Cardiac septum (tissue), 1 donor: ENCODE measurements at regions not wholly inside any gene's neighbourhood (a gene's known extent, or its start where the extent isn't known, plus 50 kb on each side); places are given as distances from the start of the nearest gene placed in this dataset.

ENCODE experiments used
- DNase-seq: peaks from one replicate; pipeline ENCODE4 v3.0.0-alpha.2; 2020; ENCODE audit warnings: low spot score
- intact Hi-C: fragments of 100-400 bp; cut with DNase I; formaldehyde crosslinking; loops from one replicate; pipeline ENCODE4 v1.14.0; 2022
- donor health status: DM: no; HTN: no; CAD: no.

DNA sequence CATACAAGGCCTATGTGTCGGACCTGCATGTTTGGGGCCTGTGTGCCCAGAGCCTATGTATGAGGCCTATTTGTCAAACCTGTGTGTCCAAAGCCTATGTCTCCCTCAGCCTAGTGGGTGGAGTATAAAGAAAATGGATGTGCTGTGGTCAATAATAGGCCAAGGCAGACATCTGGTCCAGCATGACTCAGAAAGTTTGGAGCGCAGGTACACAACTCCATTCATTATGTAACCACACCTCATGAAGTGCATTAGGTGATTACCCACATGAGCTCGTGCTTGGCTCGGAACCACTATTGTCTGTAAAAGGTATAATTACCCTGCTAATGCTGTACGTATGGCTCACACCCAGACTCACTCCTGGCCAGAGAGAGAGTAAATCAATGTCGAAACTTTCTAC, 302.4 kb upstream of the POU3F2 start:
- intact Hi-C loops: no loop called here
- no peak for DNase-seq

DNA sequence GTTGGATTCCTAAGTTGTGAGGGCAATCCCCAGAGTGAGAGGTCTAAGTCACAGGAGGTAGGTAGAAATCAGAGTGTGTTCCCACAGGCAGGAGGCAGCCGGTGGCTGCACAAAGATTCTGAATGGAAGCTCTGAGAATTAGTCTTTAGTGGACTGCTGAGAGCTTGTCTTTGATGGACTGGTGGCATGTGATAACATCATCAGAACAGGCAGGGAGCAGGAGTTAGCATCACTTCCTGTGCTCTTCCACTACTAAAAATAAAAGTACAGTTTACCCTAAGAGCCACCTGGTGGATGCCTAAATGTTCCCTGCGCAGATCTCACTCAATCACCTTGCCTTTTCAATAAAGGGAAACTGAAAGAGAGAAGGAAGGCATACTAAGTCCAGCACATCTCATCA, 294.6 kb upstream of the POU3F2 start:
- intact Hi-C loops: no loop called here
- DNase-seq: no peak

DNA sequence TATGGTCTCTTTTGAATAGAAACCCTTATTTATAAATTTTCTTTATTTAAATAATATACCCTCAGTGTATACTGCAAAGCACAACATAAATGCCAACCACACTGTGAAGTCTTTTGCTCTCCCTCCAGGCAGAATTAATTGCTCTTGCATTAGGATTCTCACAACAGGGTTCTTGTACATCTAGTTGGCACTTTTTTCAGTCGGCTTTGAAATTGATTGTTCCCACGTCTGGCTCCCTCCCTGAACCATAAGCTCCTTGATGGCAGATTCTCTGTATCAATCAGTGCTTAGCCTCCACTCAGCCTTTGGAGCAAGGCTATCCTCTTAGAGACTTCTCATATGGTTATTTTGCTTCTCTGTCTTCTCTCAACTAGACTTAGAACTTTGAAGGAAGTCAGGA, 288.0 kb upstream of the POU3F2 start:
- DNase-seq: no peak
- intact Hi-C loops: no loop called here

DNA sequence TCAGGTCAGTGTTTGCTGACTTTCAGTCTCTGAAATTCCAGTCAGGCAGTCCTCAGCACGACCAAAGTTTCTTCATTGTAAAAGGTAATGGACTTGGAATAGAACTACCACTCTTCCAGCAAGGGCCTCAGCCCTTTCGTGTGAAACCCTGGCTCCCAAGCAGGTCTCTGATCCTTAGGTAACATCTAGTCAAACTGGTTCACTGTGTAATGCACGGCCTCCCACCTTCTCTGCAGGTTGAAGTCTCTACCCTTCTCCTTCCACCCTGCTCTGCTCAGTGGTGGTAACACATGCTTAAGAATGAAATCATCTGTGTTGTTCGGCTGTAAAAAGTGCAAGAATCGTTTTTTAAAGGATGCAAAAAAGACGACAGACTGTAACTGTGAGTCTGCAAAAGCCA, 287.2 kb upstream of the POU3F2 start:
- intact Hi-C loops: no loop called here
- DNase-seq: no peak

DNA sequence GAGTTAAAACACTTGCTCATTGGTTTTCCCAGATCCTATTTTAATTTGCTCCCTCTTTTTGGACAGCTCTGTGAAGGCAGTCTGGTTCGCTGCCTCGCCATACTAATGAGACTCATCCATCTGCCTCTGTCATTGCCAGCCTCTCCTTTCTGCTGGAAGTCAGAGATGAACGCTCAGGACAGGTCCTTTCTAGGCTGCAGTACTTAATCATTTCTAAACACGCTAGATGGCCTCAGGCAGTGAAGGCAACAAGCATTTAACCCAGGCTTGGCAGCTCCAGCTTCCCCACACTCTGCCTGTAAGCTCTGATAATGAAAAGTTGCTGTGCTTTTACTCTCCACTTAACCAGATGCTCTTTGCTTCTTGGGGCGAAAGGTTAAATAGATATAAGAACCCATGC, 286.7 kb upstream of the POU3F2 start:
- DNase-seq: no peak
- intact Hi-C loops: no loop called here

DNA sequence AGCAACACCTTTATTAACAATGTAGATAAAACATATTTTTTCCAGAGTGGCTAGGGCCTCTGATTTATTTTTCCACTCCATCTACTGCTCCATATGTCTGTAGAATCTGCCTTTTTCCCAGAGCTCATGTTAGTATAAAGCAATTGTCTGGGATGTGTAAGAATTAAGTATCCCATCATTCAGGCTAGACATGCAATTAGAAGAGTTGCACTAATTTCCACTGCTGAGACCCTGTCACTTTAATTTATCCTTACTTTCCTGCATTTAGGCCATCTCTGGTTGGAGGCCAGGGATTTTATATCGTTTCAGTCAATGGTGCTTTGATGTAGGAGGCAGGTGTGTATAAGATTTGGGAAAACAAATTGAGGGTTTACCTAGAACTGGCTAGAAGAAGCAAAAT, 286.1 kb upstream of the POU3F2 start:
- intact Hi-C loops: no loop called here
- DNase-seq: no peak

DNA sequence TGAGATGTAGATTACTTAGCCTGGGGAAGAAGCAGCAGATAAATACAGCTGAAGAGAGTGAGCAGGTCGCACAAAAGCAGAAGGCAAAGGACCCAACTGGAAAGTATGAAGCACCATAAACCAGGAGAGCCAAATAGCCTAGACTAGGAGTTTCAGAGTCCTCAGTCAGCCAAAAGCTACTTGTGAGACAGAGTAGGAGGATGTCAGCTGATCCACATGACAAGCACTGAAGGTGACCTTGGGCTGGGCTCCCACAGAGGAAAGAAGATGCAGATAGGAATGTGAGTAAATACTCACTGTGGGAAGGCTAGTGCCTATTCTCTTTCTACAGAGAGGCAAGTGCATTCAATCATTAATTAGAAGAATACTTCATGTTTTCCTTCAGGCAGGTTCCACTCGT, 274.0 kb upstream of the POU3F2 start:
- intact Hi-C loops: no loop called here
- DNase-seq: no peak

DNA sequence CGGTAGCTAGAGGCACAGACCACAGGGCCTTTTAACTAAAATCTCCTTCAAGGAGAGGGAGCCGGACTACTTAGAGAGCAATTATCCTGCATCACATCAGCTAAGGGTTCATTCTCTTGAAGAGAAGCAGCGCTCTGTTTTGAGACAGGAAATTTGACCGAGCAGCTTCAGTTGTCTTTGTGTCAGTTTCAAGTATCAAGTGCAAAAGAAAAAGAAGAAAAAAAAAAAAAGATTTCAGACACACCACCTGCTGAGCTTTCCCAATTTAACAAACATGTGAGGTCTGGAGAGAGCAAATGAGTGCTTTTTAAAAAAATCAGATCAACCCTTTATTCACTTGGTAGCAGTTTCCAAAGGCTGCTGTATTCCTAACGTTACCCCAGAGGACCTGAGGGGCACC, 273.5 kb upstream of the POU3F2 start:
- DNase-seq: no peak
- intact Hi-C loops: no loop called here

DNA sequence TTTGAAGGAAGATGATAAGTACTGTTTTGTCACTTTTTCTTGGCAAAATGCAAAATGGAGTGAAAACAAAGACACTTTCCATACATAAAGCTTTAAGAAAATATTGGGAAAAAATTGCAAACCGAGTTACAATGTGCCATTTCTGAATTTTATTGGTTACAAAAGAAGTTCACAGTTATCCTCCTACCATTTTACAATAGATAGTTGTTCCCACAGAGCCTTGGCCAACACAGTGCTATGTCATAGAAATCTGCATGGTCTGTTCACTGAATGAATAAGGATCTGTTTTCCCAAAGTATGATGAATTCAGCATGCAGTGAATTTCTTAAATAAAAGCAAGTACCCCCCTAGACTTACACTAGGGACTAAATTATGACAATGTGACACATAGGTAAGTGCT, 268.2 kb upstream of the POU3F2 start:
- intact Hi-C loops: no loop called here
- no peak for DNase-seq

DNA sequence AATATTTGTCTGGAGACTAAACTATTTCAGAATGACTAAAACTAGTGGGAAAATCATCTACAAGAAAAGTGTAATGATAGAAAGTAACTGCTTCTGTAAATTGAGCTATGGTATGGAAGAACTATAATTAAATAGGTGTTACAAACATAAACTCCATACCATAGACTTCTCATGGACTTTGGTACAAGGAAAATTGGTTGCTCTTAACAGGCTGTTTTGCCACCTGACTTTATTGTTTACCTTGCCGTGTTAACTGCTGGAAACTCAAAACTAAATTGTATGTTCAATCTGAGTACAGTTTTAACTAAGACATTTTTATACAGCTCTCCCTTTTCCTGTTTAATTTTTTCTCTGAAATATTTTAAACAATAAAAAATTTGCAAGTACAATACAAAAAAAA, 261.8 kb upstream of the POU3F2 start:
- DNase-seq: no peak
- intact Hi-C loops: no loop called here

DNA sequence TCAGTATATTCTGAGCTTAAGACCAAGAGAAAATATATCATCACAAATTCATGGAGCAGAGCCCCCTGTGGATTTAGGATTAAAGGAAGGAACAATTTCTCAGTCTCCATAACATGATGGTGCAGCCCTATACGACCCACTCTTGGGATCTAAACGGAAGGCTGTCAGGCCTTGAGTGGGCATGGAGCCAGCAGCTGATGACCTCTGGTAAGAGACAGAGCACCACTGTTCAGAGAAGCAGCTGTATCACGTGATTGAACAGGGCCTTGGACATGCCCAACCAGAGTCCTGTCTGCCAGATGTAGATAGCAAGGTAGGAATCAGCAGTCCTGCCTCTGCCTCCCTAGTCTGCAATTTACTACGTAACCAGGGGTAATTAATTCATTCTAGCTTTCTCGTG, 259.4 kb upstream of the POU3F2 start:
- no peak for DNase-seq
- intact Hi-C loops: no loop called here

DNA sequence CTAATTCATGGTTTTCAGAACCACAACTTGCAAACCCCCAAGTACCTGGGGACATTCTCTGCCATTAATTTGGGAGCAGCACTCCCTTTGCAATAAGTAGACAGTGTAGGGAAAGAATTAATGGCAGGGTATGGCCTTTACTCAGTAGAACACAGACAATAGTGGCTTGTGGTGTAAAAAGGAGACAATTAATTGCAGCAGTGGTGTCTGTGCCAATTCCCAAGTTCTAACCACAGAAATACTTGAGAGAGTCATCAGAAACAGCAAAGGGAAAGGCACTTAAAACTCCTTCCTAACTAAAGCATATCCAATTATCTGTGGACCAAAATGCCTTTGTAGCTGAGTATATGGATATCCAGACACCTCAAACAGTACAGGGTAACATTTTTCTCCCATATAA, 257.6 kb upstream of the POU3F2 start:
- intact Hi-C loops: no loop called here
- no peak for DNase-seq

DNA sequence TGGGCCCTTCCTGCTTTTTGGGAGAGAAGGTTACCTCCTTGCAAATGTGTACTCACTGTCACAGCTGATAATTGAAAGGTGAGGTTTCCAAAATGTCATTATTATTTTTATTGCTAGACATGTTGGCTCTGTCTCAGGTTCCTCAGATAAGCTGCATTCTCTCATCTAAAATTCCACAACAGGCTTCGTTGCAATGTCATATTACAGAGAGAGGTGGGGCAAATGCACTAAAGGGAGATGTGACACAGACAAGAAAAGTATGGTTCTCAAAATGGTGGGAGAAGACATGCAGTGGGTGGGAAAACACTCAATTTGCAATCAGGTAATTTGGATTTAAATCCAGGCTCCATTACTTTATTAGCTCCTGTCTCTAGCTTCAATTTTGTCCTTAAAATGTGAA, 256.4 kb upstream of the POU3F2 start:
- intact Hi-C loops: no loop called here
- DNase-seq: no peak

DNA sequence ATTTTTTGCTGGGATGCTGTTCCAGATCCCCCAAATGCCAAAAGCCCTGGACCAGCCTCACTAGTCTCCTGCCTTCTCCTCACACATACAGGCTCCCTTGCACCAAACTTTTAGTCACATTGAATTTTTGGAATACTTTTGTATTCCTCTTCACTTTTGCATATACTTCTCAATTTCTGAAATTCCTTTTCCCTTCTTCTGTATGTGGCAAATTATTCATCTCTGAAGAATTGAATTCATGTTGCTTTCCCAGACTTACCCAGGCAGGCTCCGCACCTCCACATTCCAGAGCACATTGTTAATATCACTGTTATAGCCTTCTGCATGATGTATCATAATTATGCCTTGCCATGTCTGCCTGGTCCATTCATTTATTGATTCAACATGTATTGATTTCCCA, 255.3 kb upstream of the POU3F2 start:
- DNase-seq: no peak

DNA sequence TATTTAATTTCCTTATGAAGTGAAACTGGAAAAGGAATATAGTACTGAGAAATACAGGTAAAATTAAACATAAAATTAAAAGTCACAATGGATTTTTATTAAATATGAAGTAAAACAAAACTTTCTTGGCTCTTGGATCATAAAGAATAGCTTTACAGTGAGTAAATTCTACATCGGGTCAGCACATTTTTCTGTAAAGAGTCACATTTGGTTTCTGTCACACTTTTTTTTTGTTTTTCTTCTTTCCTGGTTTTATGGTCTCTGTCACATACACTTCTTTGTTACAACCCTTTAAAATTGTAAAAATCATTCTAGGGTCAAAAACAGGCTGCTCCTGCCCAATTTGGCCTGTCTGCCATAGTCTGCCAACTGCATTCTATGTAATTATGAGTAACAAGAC, 254.4 kb upstream of the POU3F2 start:
- DNase-seq: no peak
- intact Hi-C loops: no loop called here

More for the DNA sequence above, 255.3 kb upstream of the POU3F2 start:
- intact Hi-C loops: no loop called here

DNA sequence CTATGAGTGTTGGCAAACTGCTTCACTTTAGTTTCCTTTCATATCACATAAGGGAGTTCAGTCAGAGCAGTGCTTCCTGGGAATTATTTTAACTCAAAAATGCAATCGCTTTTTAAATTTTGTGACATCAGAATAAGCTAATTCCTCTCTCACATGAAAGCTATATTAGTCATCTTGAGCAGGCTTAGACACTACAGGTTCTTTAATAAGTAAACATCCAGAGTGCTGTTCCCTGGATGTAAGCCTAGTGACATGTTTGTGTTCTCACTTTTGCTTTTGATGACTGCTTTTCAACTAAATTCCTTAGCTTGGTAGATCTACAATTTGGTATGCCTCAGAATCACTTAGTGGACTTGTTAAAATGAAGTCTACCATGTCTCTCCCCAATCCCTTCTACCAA, 252.7 kb upstream of the POU3F2 start:
- no peak for DNase-seq
- intact Hi-C loops: no loop called here

DNA sequence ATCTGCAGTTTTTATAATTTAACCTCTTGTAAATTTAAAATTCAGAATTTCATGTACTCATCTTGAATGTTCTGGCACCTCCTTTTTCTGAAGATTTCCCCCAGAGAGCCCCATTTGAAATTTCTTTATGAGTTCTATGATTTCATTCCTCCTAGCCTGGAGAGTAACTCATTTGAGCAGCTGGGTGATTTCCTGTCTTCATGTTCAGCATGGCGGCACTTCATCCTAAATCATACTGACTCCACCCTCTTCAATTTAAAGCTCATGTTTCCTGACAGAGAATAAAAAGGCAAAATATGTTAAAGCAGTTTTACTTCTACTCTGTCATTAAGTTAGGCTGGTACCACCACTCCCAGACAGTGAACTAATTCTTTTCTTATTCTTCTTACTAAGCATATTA, 250.9 kb upstream of the POU3F2 start:
- no peak for DNase-seq
- intact Hi-C loops: no loop called here

DNA sequence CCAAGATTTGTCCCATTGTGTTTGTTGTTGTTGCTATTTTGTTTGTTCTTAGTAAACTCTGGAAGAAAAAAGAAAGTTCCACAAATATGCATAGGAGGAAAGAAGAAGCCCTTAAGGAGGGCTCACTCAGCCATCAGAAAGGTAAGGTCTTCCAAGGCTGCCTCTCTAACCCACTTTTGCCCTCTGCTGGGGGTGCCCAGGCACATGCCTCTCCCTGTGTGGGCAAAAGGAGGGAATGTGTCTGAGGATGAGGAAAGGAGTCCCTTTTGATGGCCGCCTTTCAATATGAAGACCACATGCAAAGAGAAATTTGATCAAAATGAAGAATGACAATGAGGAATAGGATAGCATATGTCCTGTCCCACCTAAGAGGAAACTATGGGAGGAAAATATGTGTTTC, 248.2 kb upstream of the POU3F2 start:
- no peak for DNase-seq
- intact Hi-C loops: no loop called here

DNA sequence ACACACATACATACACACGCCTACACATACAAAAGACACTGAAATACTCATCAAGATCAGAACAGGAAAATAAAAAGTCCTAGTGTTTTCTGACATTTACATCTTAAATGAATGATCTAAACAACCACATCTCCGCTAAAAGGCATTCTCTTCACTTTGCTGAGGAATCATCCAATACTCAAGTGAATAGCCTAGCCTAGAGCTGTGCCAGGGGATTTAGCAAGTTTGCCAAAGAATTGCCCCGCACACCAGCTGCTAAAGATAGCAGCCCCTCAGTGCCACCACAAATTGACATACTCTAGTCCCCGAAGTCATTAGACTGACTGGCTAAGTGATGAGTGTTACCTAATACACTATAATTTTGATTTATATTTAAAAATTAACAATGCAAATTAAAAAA, 246.8 kb upstream of the POU3F2 start:
- DNase-seq: no peak
- intact Hi-C loops: no loop called here

DNA sequence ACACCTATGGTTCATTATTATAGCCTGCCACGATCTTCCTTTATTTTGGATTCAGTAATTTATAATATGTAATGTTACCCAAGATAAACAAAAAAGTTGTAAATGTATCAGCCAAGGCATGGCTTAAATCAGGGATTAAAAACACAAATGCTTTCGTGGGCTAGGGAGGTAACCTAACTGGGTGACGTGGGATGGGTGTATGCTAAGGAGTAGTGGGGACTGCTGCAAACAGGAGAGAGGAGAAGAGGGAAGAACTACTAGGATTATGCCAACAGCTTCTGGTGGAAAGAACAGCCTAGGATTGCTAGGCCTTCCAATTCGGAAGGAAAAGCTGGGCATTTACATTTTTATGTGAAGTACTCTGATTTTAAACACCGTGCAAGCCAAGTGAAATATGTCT, 244.8 kb upstream of the POU3F2 start:
- intact Hi-C loops: no loop called here
- DNase-seq: no peak

DNA sequence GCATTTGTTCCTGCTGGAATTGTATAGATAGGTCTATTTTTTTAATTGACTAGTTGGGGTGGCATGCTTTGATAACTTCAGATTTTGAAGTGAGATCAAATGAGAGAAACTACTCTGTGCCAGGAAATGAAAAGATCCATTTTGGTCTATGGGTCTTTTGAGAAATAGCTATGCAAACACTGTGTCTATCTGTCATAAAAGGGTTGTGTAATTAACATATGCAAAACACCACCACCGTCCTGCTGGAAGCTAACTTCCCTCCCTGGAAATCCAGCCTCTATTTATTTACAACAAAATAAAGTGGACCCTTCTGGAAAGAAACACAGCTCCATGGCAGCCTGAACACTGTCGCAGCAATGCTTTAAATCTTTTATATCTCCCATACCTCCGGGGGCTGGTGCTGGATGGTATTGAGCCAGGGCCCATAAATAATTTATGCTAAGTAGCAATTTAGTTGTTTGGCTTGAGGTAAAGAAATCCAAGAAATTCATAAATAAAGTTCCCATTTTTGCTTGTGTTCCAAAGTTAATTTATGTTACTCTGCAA, 244.2 kb upstream of the POU3F2 start:
- intact Hi-C loops: no loop called here
- DNase-seq: no peak

DNA sequence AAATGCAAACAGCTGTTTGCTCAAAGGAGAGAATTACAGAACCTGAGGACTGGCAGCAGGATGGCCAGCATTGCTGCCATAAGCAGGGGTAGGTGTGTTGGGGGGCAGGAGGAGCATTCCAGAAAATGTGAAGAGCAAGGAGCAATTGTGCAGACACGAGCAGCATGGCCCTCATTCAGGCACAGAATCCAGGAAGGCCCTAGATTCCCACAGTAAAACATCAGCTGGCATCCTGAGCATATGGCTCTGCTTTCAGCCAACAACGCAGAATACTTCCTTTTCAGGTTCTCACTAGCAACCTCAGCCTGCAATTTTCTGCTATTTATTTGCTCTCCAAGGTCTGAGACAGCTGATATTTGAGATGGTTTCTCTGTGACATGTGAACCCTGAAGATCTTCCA, 243.4 kb upstream of the POU3F2 start:
- no peak for DNase-seq
- intact Hi-C loops: no loop called here

DNA sequence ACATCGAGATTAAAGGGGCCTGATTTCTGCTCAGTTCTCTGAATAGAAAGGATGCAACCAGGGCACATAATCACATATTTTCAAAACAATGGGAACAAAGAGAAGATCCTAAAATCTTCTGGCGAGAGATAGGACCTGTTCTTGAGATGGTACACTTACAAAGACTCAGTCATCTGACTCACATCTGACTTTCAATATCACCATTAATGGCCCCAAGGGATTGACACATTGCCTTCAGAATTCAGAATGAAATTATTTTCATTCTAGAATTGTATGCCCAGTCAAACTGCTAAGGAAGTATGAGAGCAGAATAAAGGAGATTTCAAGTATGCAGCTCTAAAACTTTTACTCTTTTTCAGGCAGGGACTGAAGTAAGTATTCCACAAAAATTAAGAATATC, 240.7 kb upstream of the POU3F2 start:
- no peak for DNase-seq
- intact Hi-C loops: no loop called here
